ENCODE measurements at regions not wholly inside any gene's neighbourhood (a gene's known extent, or its start where the extent isn't known, plus 50 kb on each side); places are given as distances from the start of the nearest gene placed in this dataset.

GRCh38 chr18:38810789-38811188 lies 1245.2 kb upstream of the CELF4 start:
- no peak for TF ChIP-seq EP300 (IDR thresholded peaks at IDR 0.05)
- TF ChIP-seq POLR2A (IDR thresholded peaks at IDR 0.05) = no peak
- no peak for TF ChIP-seq POLR2AphosphoS5 (IDR thresholded peaks at IDR 0.05)
- no peak for TF ChIP-seq CTCF (IDR thresholded peaks at IDR 0.05)
- Histone ChIP-seq H3K27ac (no peak overlapping the region), H3K36me3 (no peaks in the 10 kb centered on the region), H3K9me3 (no peaks in the 10 kb centered on the region), H3K4me3 (no peak overlapping the region), H3K27me3 (no peaks in the 10 kb centered on the region), H3K4me1 (no peaks in the 10 kb centered on the region)
- 72% methylated on average over 4 of the region's 4 CpGs for WGBS
- DNase-seq (ENCODE audit: low spot score in 2 of 2) = no peak

GRCh38 chr18:38807915-38808314 lies 1242.3 kb upstream of the CELF4 start:
- H3K4me1 ChIP-seq = no peaks in the 10 kb centered on the region
- 82% methylated on average over 3 of the region's 3 CpGs for WGBS
- no peak overlapping the region for H3K4me3 ChIP-seq
- no peaks in the 10 kb centered on the region for H3K27me3 ChIP-seq
- no peak for DNase-seq (ENCODE audit: low spot score in 2 of 2)
- no peak overlapping the region for H3K27ac ChIP-seq
- H3K9me3 ChIP-seq = no peaks in the 10 kb centered on the region
- TF ChIP-seq EP300 (IDR thresholded peaks at IDR 0.05) = no peak
- no peak for TF ChIP-seq POLR2AphosphoS5 (IDR thresholded peaks at IDR 0.05)
- TF ChIP-seq CTCF (IDR thresholded peaks at IDR 0.05) = no peak
- no peak for TF ChIP-seq POLR2A (IDR thresholded peaks at IDR 0.05)
- no peaks in the 10 kb centered on the region for H3K36me3 ChIP-seq

GRCh38 chr18:38805256-38805655 lies 1239.7 kb upstream of the CELF4 start:
- H3K36me3 ChIP-seq = no peaks in the 10 kb centered on the region

GRCh38 chr18:38801640-38802039 lies 1236.0 kb upstream of the CELF4 start:
- Histone ChIP-seq H3K36me3 (no peaks in the 10 kb centered on the region), H3K4me3 (no peak overlapping the region), H3K9me3 (no peaks in the 10 kb centered on the region), H3K4me1 (no peaks in the 10 kb centered on the region), H3K27ac (no peak overlapping the region), H3K27me3 (no peaks in the 10 kb centered on the region)
- TF ChIP-seq POLR2AphosphoS5 (IDR thresholded peaks at IDR 0.05) (no peak), EP300 (IDR thresholded peaks at IDR 0.05) (no peak), CTCF (IDR thresholded peaks at IDR 0.05) (no peak), POLR2A (IDR thresholded peaks at IDR 0.05) (no peak)
- 48% methylated on average over 2 of the region's 2 CpGs for WGBS
- DNase-seq (ENCODE audit: low spot score in 2 of 2) = no peak

More at GRCh38 chr18:38805256-38805655, 1239.7 kb upstream of the CELF4 start:
- H3K4me3 ChIP-seq = no peak overlapping the region
- H3K9me3 ChIP-seq = no peaks in the 10 kb centered on the region
- no peaks in the 10 kb centered on the region for H3K27me3 ChIP-seq
- TF ChIP-seq CTCF (IDR thresholded peaks at IDR 0.05) (no peak), EP300 (IDR thresholded peaks at IDR 0.05) (no peak), POLR2A (IDR thresholded peaks at IDR 0.05) (no peak), POLR2AphosphoS5 (IDR thresholded peaks at IDR 0.05) (no peak)
- DNase-seq (ENCODE audit: low spot score in 2 of 2) = no peak
- H3K4me1 ChIP-seq = no peaks in the 10 kb centered on the region
- H3K27ac ChIP-seq = no peak overlapping the region
- 63% methylated on average over 1 of the region's 1 CpG for WGBS

- Histone ChIP-seq H3K36me3 (no peaks in the 10 kb centered on the region), H3K9me3 (no peaks in the 10 kb centered on the region), H3K4me3 (no peak overlapping the region), H3K27ac (no peak overlapping the region), H3K27me3 (no peaks in the 10 kb centered on the region), H3K4me1 (no peaks in the 10 kb centered on the region)
- WGBS = 87% methylated on average over 1 of the region's 1 CpG
- no peak for DNase-seq (ENCODE audit: low spot score in 2 of 2)
- no peak for TF ChIP-seq CTCF (IDR thresholded peaks at IDR 0.05)
- no peak for TF ChIP-seq POLR2A (IDR thresholded peaks at IDR 0.05)
- TF ChIP-seq POLR2AphosphoS5 (IDR thresholded peaks at IDR 0.05) = no peak
- TF ChIP-seq EP300 (IDR thresholded peaks at IDR 0.05) = no peak
Measured at GRCh38 chr18:38796762-38797161, 1231.2 kb upstream of the CELF4 start.
